ENCODE measurements at regions not wholly inside any gene's neighbourhood (a gene's known extent, or its start where the extent isn't known, plus 50 kb on each side); places are given as distances from the start of the nearest gene placed in this dataset.
"Not testable (repeated sequence)": the region's sequence is repeated elsewhere in the genome, so short reads cannot be mapped to it uniquely, and the experiment has no call there.

DNA sequence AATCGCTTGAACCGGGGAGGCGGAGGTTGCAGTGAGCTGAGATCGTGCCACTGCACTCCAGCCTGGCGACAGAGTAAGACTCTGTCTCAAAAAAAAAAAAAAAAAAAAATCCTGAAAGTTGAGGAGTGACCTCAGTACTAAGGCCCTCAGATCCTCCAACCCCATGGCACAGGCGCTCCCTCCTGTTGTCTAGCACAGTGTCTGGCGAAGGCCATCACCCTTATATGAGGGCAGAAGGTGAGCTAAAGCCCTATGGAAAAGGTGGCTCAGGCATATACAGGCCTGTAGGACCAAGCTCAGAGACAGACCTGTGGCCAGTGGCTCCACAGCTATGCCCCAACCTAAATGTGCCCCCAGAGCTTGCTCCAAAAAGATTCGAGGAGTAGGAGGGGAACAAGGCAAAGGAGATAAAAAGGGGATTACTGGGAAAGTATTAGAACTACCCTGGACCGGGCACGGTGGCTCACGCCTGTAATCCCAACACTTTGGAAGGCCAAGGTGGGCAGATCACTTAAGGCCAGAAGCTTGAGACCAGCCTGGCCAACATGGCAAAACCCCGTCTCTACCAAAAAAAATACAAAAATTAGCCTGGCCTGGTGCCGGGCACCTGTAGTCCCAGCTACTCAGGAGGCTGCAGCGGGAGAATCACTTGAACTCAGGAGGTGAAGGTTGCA, 92.4 kb downstream of the GLUL start:
- TF ChIP-seq CTCF (optimal IDR thresholded peaks at IDR 0.05 in 1 of 3, IDR thresholded peaks at IDR 0.05 in 1 of 3, conservative IDR thresholded peaks at IDR 0.05 in 1 of 3; ENCODE audit: extremely low read depth in 1 of 3, insufficient read depth in 2 of 3, low read length in 3 of 3); EZH2 (IDR thresholded peaks at IDR 0.05; ENCODE audit: low read length): not testable (repeated sequence)

Measured in keratinocyte (primary cell).